H1 (cell line): ENCODE measurements at regions not wholly inside any gene's neighbourhood (a gene's known extent, or its start where the extent isn't known, plus 50 kb on each side); places are given as distances from the start of the nearest gene placed in this dataset.

Experiments
- CTCF ChIA-PET: fragments of 300-600 bp; sonication (Branson Sonifier 250); formaldehyde crosslinking; loops from one replicate; lab custom pipeline; 2021; ENCODE audit not compliant: partially characterized antibody; lab: Charles Lee
- POLR2A ChIA-PET: fragments of 300-600 bp; sonication (Branson Sonifier 250); formaldehyde crosslinking; loops from one replicate; lab custom pipeline; 2021; ENCODE audit warnings: inconsistent platforms; ENCODE audit not compliant: partially characterized antibody; lab: Charles Lee
- DNase-seq, 2 experiments: peaks; one replicate each; pipeline versions ENCODE4 v3.0.0 to v3.0.0-alpha.2; 2010 to 2022; ENCODE audit warnings: low spot score in 2 of 2, low read depth in 1 of 2, mixed read lengths in 1 of 2
- FAIRE-seq: peaks from 2 replicates; lab custom pipeline; 2011; peaks lifted over from hg19 to GRCh38; lab: Jason Lieb, UNC
- H2AFZ ChIP-seq: 2 replicates; pipeline ENCODE4 v1.8.1; 2012; ENCODE audit warnings: low read length, inconsistent platforms
- H2AK5ac ChIP-seq: 2 replicates; pipeline ENCODE4 v1.6.1; 2013; ENCODE audit warnings: low read depth, low read length
- H2BK120ac ChIP-seq: replicated peaks from 2 replicates; pipeline ENCODE3; 2013; ENCODE audit warnings: low read depth, low read length, inconsistent platforms
- H2BK12ac ChIP-seq: 2 replicates; pipeline ENCODE4 v1.6.1; 2013; ENCODE audit warnings: low read depth, low read length
- H2BK15ac ChIP-seq: 2 replicates; pipeline ENCODE4 v1.6.1; 2013; ENCODE audit warnings: low read length
- H2BK20ac ChIP-seq: 2 replicates; pipeline ENCODE4 v1.6.1; 2013; ENCODE audit warnings: low read length
- H2BK5ac ChIP-seq: 2 replicates; pipeline ENCODE4 v1.6.1; 2013; ENCODE audit warnings: low read depth, low read length
- H3K14ac ChIP-seq: 2 replicates; pipeline ENCODE4 v1.6.1; 2013; ENCODE audit warnings: inconsistent platforms; ENCODE audit not compliant: insufficient read length
- H3K18ac ChIP-seq: 2 replicates; pipeline ENCODE4 v1.6.1; 2013; ENCODE audit warnings: low read length; ENCODE audit errors: extremely low read depth
- H3K23ac ChIP-seq: 2 replicates; pipeline ENCODE4 v1.6.1; 2013; ENCODE audit warnings: inconsistent platforms; ENCODE audit not compliant: insufficient read length
- H3K23me2 ChIP-seq: 2 replicates; pipeline ENCODE4 v1.6.1; 2013; ENCODE audit warnings: low read depth, low read length
- H3K27ac ChIP-seq: 2 replicates; pipeline ENCODE4 v1.6.1; 2011; ENCODE audit warnings: low read depth, low read length, inconsistent platforms
- H3K27me3 ChIP-seq, 4 experiments: replicated peaks in 1 of 4; 1 replicate in 1 of 4; 2 replicates in 3 of 4; pipeline versions ENCODE4 v1.6.1 to v1.8.1; 2011 to 2013; ENCODE audit warnings: low read length in 3 of 4, mild to moderate bottlenecking in 3 of 4, inconsistent platforms in 2 of 4, mixed read lengths in 2 of 4, moderate library complexity in 1 of 4; ENCODE audit not compliant: control insufficient read depth in 3 of 4, insufficient read depth in 3 of 4; ENCODE audit errors: extremely low read depth in 1 of 4
- H3K36me3 ChIP-seq, 4 experiments: 2 replicates each; pipeline versions ENCODE4 v1.6.1 to v1.8.1; 2011 to 2013; ENCODE audit warnings: mild to moderate bottlenecking in 4 of 4, low read length in 3 of 4, moderate library complexity in 2 of 4, control low read depth in 1 of 4, inconsistent platforms in 1 of 4; ENCODE audit not compliant: insufficient read depth in 4 of 4, control insufficient read depth in 2 of 4
- H3K4ac ChIP-seq: replicated peaks from 2 replicates; pipeline ENCODE3; 2013; ENCODE audit warnings: low read length, low read depth, mixed read lengths, inconsistent platforms; ENCODE audit not compliant: insufficient read length
- H3K4me1 ChIP-seq, 4 experiments: replicated peaks in 1 of 4; 1 replicate in 1 of 4; 2 replicates in 3 of 4; pipeline versions ENCODE4 v1.6.1 to v1.8.1; 2011 to 2013; ENCODE audit warnings: low read length in 3 of 4, inconsistent platforms in 2 of 4, mixed read lengths in 1 of 4; ENCODE audit not compliant: insufficient read depth in 4 of 4, control insufficient read depth in 3 of 4
- H3K4me2 ChIP-seq, 2 experiments: 2 replicates each; pipeline versions ENCODE4 v1.6.1 to v1.8.1; 2011 to 2013; ENCODE audit warnings: low read depth in 2 of 2, low read length in 2 of 2, control low read depth in 1 of 2, inconsistent platforms in 1 of 2, mild to moderate bottlenecking in 1 of 2; ENCODE audit not compliant: insufficient read depth in 1 of 2
- H3K4me3 ChIP-seq, 4 experiments: fragments of 200-600, 300-600 bp in 1 of 4; sonication (generic), shearing (Covaris generic), sonication (Bioruptor Twin) in 1 of 4; 2 replicates each; pipeline versions ENCODE4 v1.5.1 to v1.8.1; 2011 to 2016; ENCODE audit warnings: low read length in 4 of 4, low read depth in 3 of 4, control low read depth in 2 of 4, inconsistent platforms in 2 of 4, mild to moderate bottlenecking in 2 of 4, mixed read lengths in 1 of 4, moderate library complexity in 1 of 4; ENCODE audit not compliant: insufficient read depth in 2 of 4; ENCODE audit errors: extremely low read depth in 1 of 4
- H3K56ac ChIP-seq: replicated peaks from 2 replicates; pipeline ENCODE3; 2013; ENCODE audit warnings: low read depth, mild to moderate bottlenecking, mixed read lengths, low read length, inconsistent platforms; ENCODE audit not compliant: insufficient read length
- H3K79me1 ChIP-seq: 2 replicates; pipeline ENCODE4 v1.6.1; 2013; ENCODE audit warnings: low read depth, low read length, control low read depth
- H3K79me2 ChIP-seq, 2 experiments: 2 replicates each; pipeline versions ENCODE4 v1.6.1 to v1.8.1; 2012 to 2013; ENCODE audit warnings: low read length in 2 of 2, mild to moderate bottlenecking in 2 of 2, inconsistent platforms in 1 of 2; ENCODE audit not compliant: insufficient read depth in 2 of 2, control insufficient read depth in 1 of 2
- H3K9ac ChIP-seq, 4 experiments: replicated peaks in 1 of 4; 1 replicate in 1 of 4; 2 replicates in 3 of 4; pipeline versions ENCODE4 v1.6.1 to v1.8.1; 2011 to 2013; ENCODE audit warnings: low read depth in 3 of 4, low read length in 3 of 4, control low read depth in 2 of 4, mild to moderate bottlenecking in 2 of 4, moderate library complexity in 2 of 4, inconsistent platforms in 1 of 4; ENCODE audit errors: extremely low read depth in 1 of 4
- H3K9me3 ChIP-seq, 2 experiments: 2 replicates each; pipeline versions ENCODE4 v1.6.1 to v1.8.1; 2012 to 2013; ENCODE audit warnings: mild to moderate bottlenecking in 2 of 2, moderate library complexity in 2 of 2, control low read depth in 1 of 2, inconsistent platforms in 1 of 2, low read depth in 1 of 2, low read length in 1 of 2, mixed read lengths in 1 of 2; ENCODE audit not compliant: insufficient read depth in 2 of 2
- H4K20me1 ChIP-seq, 2 experiments: replicated peaks in 1 of 2; 2 replicates each; pipeline versions ENCODE3 to v1.8.1; 2011 to 2013; ENCODE audit warnings: inconsistent platforms in 2 of 2, low read length in 2 of 2, mild to moderate bottlenecking in 1 of 2; ENCODE audit not compliant: insufficient read depth in 2 of 2, control insufficient read depth in 1 of 2
- H4K5ac ChIP-seq: 2 replicates; pipeline ENCODE4 v1.6.1; 2013; ENCODE audit warnings: low read length, low read depth, mixed read lengths, inconsistent platforms; ENCODE audit not compliant: insufficient read length
- H4K8ac ChIP-seq: 2 replicates; pipeline ENCODE4 v1.8.0; 2013; ENCODE audit warnings: mild to moderate bottlenecking, moderate library complexity, low read length, inconsistent platforms; ENCODE audit not compliant: insufficient read depth; ENCODE audit errors: extremely low read depth
- H4K91ac ChIP-seq: replicated peaks from 2 replicates; pipeline ENCODE3; 2013; ENCODE audit warnings: low read length, mixed read lengths, inconsistent platforms; ENCODE audit not compliant: insufficient read length
- EP300 ChIP-seq, 2 experiments: IDR thresholded peaks; 1 replicate in 1 of 2; 2 replicates in 1 of 2; pipeline ENCODE4 v1.6.1; 2011 to 2012; ENCODE audit warnings: low read depth in 2 of 2, low read length in 2 of 2, mild to moderate bottlenecking in 2 of 2, borderline replicate concordance in 1 of 2, inconsistent platforms in 1 of 2, moderate library complexity in 1 of 2
- HDAC6 ChIP-seq: IDR thresholded peaks from one replicate; pipeline ENCODE4 v1.7.1; 2012; ENCODE audit warnings: low read depth, mild to moderate bottlenecking, inconsistent platforms, low read length, moderate library complexity
- JUND ChIP-seq: IDR thresholded peaks from 2 replicates; pipeline ENCODE4 v1.6.1; 2011; ENCODE audit warnings: mild to moderate bottlenecking, improper control_type of control experiment, low read length
- NANOG ChIP-seq: IDR thresholded peaks from 2 replicates; pipeline ENCODE4 v1.6.1; 2011; ENCODE audit warnings: low read length, low read depth, mild to moderate bottlenecking, inconsistent platforms; ENCODE audit not compliant: insufficient read depth, poor library complexity, severe bottlenecking
- SIX5 ChIP-seq: IDR thresholded peaks from 2 replicates; pipeline ENCODE4 v1.6.1; 2011; ENCODE audit warnings: mild to moderate bottlenecking, low read depth, low read length
- SP1 ChIP-seq: IDR thresholded peaks from 2 replicates; pipeline ENCODE4 v1.6.1; 2011; ENCODE audit warnings: low read depth, low read length
- TAF1 ChIP-seq: IDR thresholded peaks from 2 replicates; pipeline ENCODE4 v1.6.1; 2011; ENCODE audit warnings: mild to moderate bottlenecking, low read depth, low read length
- TBP ChIP-seq: IDR thresholded peaks from 2 replicates; pipeline ENCODE4 v1.6.1; 2011; ENCODE audit warnings: low read depth, low read length, improper control_type of control experiment
- TCF12 ChIP-seq: IDR thresholded peaks from 2 replicates; pipeline ENCODE4 v1.6.1; 2011; ENCODE audit warnings: low read depth, mild to moderate bottlenecking, low read length
- WGBS, 2 experiments: shearing (Covaris generic) in 1 of 2; methylation state at CpG; one replicate each; pipeline versions ENCODE4 v1.1.6 to v1.1.7; 2013 to 2015; ENCODE audit warnings: low lambda C conversion rate in 2 of 2, mixed read lengths in 2 of 2, inconsistent platforms in 1 of 2, low coverage in 1 of 2, missing lambda C conversion rate in 1 of 2; ENCODE audit not compliant: insufficient replicate concordance in 2 of 2, insufficient coverage in 1 of 2, insufficient read length in 1 of 2; ENCODE audit errors: extremely low coverage in 1 of 2, missing lambda C conversion rate in 1 of 2; 5-methylcytosine and 5-hydroxymethylcytosine counted together
- TF ChIP-seq, protein P1 (sequence below): IDR thresholded peaks from 2 replicates; pipeline ENCODE4 v1.6.1; 2012; ENCODE audit warnings: inconsistent platforms

DNA sequence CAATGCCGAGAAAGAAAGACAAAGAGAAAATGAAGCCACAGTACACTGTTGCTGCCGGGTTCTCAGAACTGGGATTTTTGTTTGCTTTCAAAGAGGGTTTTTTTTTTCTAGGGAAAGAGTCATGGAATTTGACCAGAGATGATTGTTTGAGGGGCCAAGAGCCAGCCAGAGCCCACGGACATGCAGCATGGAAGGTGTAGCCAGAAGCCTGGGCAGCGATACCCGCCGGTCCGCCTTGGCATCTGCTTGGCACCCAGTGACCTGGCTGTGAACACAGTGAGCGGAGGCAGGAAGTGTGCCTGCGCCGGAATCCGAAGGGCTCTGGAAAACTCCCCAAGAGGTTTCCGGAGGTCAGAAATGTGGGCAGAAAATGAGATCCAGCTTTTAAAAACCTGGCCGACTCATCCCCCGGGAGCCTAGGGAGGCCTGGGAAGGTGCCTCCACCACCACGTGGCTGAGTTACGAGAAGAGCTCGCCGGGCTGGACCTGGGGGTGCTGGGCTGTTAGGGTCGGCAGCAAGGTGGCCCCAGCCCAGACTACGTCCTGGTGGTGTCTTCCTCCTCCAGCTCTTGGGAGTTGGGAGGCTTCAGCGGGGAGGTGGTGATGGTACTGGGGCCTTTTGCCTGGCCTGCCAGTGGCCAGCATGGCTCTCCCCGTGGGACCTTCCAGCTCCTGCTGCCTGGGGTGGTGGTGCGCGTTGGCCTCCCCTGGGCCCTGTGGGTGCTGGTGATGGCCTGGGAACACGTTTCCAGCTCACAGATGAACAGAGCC is 61.6 kb upstream of the PPARA start:
- CTCF ChIA-PET, result interaction anchor here (0.6 to 2.0 kb wide), 7 partner anchors 11 to 224 kb away, joined by 4 to 10 read pairs (median 6); no protein-coding TSS in a partner anchor
- no peak overlapping the region for H4K5ac ChIP-seq
- no peaks in the 10 kb centered on the region for H3K9me3 ChIP-seq
- H2BK20ac ChIP-seq, result no peak overlapping the region
- TF ChIP-seq, protein P1, sequence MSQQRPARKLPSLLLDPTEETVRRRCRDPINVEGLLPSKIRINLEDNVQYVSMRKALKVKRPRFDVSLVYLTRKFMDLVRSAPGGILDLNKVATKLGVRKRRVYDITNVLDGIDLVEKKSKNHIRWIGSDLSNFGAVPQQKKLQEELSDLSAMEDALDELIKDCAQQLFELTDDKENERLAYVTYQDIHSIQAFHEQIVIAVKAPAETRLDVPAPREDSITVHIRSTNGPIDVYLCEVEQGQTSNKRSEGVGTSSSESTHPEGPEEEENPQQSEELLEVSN, result no peak
- TF ChIP-seq EP300 (IDR thresholded peaks at IDR 0.05; ENCODE audit: borderline replicate concordance in 1 of 2, low read depth in 2 of 2, low read length in 2 of 2) (no peak), SP1 (no peak), TBP (no peak), NANOG (no peak), HDAC6 (no peak), JUND (no peak), TCF12 (no peak), SIX5 (no peak), TAF1 (no peak)
- TF ChIP-seq, all 59 proteins: peak for 0
- Histone ChIP-seq H2BK15ac (no peak overlapping the region), H4K20me1 (peaks cover 4 to 5% of the 10 kb centered on the region in 2 experiments), H3K36me3 (no peaks in the 10 kb centered on the region), H2AFZ (no peak overlapping the region), H2BK5ac (no peak overlapping the region), H3K4me3 (no peak overlapping the region), H3K4me2 (no peak overlapping the region), H3K56ac (no peak overlapping the region), H2BK120ac (no peak overlapping the region), H3K14ac (no peak overlapping the region), H3K4ac (no peak overlapping the region), H3K18ac (no peak overlapping the region), H3K23ac (no peak overlapping the region), H2AK5ac (no peak overlapping the region), H3K23me2 (no peaks in the 10 kb centered on the region), H3K9ac (no peak overlapping the region), H3K4me1 (no peaks in the 10 kb centered on the region; a peak in 1 of 7 replicates), H4K91ac (no peak overlapping the region), H3K27me3 (no peaks in the 10 kb centered on the region), H4K8ac (no peak overlapping the region; the same call in 1 of the 2 replicates), H3K79me1 (peaks cover 4% of the 10 kb centered on the region; the same call in 1 of the 2 replicates), H3K79me2 (peaks cover 0 to 20% of the 10 kb centered on the region in 2 experiments; a peak in 2 of 4 replicates), H2BK12ac (no peak overlapping the region), H3K27ac (no peak overlapping the region)
- WGBS, 2 experiments, result 89% methylated on average over 24 of the region's 25 CpGs; no CpG with 5 or more reads in 1 of the 2 experiments
- POLR2A ChIA-PET, result interaction anchor here (0.9 to 1.0 kb wide), 2 partner anchors 11 to 12 kb away, joined by 3 read pairs; no protein-coding TSS in a partner anchor
- FAIRE-seq (no peak), DNase-seq (no peak)
